H1 (cell line): ENCODE measurements at regions not wholly inside any gene's neighbourhood (a gene's known extent, or its start where the extent isn't known, plus 50 kb on each side); places are given as distances from the start of the nearest gene placed in this dataset.

Experiments used
- CTCF ChIA-PET: fragments of 300-600 bp; sonication (Branson Sonifier 250); formaldehyde crosslinking; loops from one replicate; lab custom pipeline; 2021; ENCODE audit not compliant: partially characterized antibody; lab: Charles Lee
- POLR2A ChIA-PET: fragments of 300-600 bp; sonication (Branson Sonifier 250); formaldehyde crosslinking; loops from one replicate; lab custom pipeline; 2021; ENCODE audit warnings: inconsistent platforms; ENCODE audit not compliant: partially characterized antibody; lab: Charles Lee
- DNase-seq, 2 experiments: peaks; one replicate each; pipeline versions ENCODE4 v3.0.0 to v3.0.0-alpha.2; 2010 to 2022; ENCODE audit warnings: low spot score in 2 of 2, low read depth in 1 of 2, mixed read lengths in 1 of 2
- FAIRE-seq: peaks from 2 replicates; lab custom pipeline; 2011; peaks lifted over from hg19 to GRCh38; lab: Jason Lieb, UNC
- H2AFZ ChIP-seq: 2 replicates; pipeline ENCODE4 v1.8.1; 2012; ENCODE audit warnings: low read length, inconsistent platforms
- H2AK5ac ChIP-seq: 2 replicates; pipeline ENCODE4 v1.6.1; 2013; ENCODE audit warnings: low read depth, low read length
- H2BK120ac ChIP-seq: replicated peaks from 2 replicates; pipeline ENCODE3; 2013; ENCODE audit warnings: low read depth, low read length, inconsistent platforms
- H2BK12ac ChIP-seq: 2 replicates; pipeline ENCODE4 v1.6.1; 2013; ENCODE audit warnings: low read depth, low read length
- H2BK15ac ChIP-seq: 2 replicates; pipeline ENCODE4 v1.6.1; 2013; ENCODE audit warnings: low read length
- H2BK20ac ChIP-seq: 2 replicates; pipeline ENCODE4 v1.6.1; 2013; ENCODE audit warnings: low read length
- H2BK5ac ChIP-seq: 2 replicates; pipeline ENCODE4 v1.6.1; 2013; ENCODE audit warnings: low read depth, low read length
- H3K14ac ChIP-seq: 2 replicates; pipeline ENCODE4 v1.6.1; 2013; ENCODE audit warnings: inconsistent platforms; ENCODE audit not compliant: insufficient read length
- H3K18ac ChIP-seq: 2 replicates; pipeline ENCODE4 v1.6.1; 2013; ENCODE audit warnings: low read length; ENCODE audit errors: extremely low read depth
- H3K23ac ChIP-seq: 2 replicates; pipeline ENCODE4 v1.6.1; 2013; ENCODE audit warnings: inconsistent platforms; ENCODE audit not compliant: insufficient read length
- H3K23me2 ChIP-seq: 2 replicates; pipeline ENCODE4 v1.6.1; 2013; ENCODE audit warnings: low read depth, low read length
- H3K27ac ChIP-seq: 2 replicates; pipeline ENCODE4 v1.6.1; 2011; ENCODE audit warnings: low read depth, low read length, inconsistent platforms
- H3K27me3 ChIP-seq, 4 experiments: replicated peaks in 1 of 4; 1 replicate in 1 of 4; 2 replicates in 3 of 4; pipeline versions ENCODE4 v1.6.1 to v1.8.1; 2011 to 2013; ENCODE audit warnings: low read length in 3 of 4, mild to moderate bottlenecking in 3 of 4, inconsistent platforms in 2 of 4, mixed read lengths in 2 of 4, moderate library complexity in 1 of 4; ENCODE audit not compliant: control insufficient read depth in 3 of 4, insufficient read depth in 3 of 4; ENCODE audit errors: extremely low read depth in 1 of 4
- H3K36me3 ChIP-seq, 4 experiments: 2 replicates each; pipeline versions ENCODE4 v1.6.1 to v1.8.1; 2011 to 2013; ENCODE audit warnings: mild to moderate bottlenecking in 4 of 4, low read length in 3 of 4, moderate library complexity in 2 of 4, control low read depth in 1 of 4, inconsistent platforms in 1 of 4; ENCODE audit not compliant: insufficient read depth in 4 of 4, control insufficient read depth in 2 of 4
- H3K4ac ChIP-seq: replicated peaks from 2 replicates; pipeline ENCODE3; 2013; ENCODE audit warnings: low read length, low read depth, mixed read lengths, inconsistent platforms; ENCODE audit not compliant: insufficient read length
- H3K4me1 ChIP-seq, 4 experiments: replicated peaks in 1 of 4; 1 replicate in 1 of 4; 2 replicates in 3 of 4; pipeline versions ENCODE4 v1.6.1 to v1.8.1; 2011 to 2013; ENCODE audit warnings: low read length in 3 of 4, inconsistent platforms in 2 of 4, mixed read lengths in 1 of 4; ENCODE audit not compliant: insufficient read depth in 4 of 4, control insufficient read depth in 3 of 4
- H3K4me2 ChIP-seq, 2 experiments: 2 replicates each; pipeline versions ENCODE4 v1.6.1 to v1.8.1; 2011 to 2013; ENCODE audit warnings: low read depth in 2 of 2, low read length in 2 of 2, control low read depth in 1 of 2, inconsistent platforms in 1 of 2, mild to moderate bottlenecking in 1 of 2; ENCODE audit not compliant: insufficient read depth in 1 of 2
- H3K4me3 ChIP-seq, 4 experiments: fragments of 200-600, 300-600 bp in 1 of 4; sonication (generic), shearing (Covaris generic), sonication (Bioruptor Twin) in 1 of 4; 2 replicates each; pipeline versions ENCODE4 v1.5.1 to v1.8.1; 2011 to 2016; ENCODE audit warnings: low read length in 4 of 4, low read depth in 3 of 4, control low read depth in 2 of 4, inconsistent platforms in 2 of 4, mild to moderate bottlenecking in 2 of 4, mixed read lengths in 1 of 4, moderate library complexity in 1 of 4; ENCODE audit not compliant: insufficient read depth in 2 of 4; ENCODE audit errors: extremely low read depth in 1 of 4
- H3K56ac ChIP-seq: replicated peaks from 2 replicates; pipeline ENCODE3; 2013; ENCODE audit warnings: low read depth, mild to moderate bottlenecking, mixed read lengths, low read length, inconsistent platforms; ENCODE audit not compliant: insufficient read length
- H3K79me1 ChIP-seq: 2 replicates; pipeline ENCODE4 v1.6.1; 2013; ENCODE audit warnings: low read depth, low read length, control low read depth
- H3K79me2 ChIP-seq, 2 experiments: 2 replicates each; pipeline versions ENCODE4 v1.6.1 to v1.8.1; 2012 to 2013; ENCODE audit warnings: low read length in 2 of 2, mild to moderate bottlenecking in 2 of 2, inconsistent platforms in 1 of 2; ENCODE audit not compliant: insufficient read depth in 2 of 2, control insufficient read depth in 1 of 2
- H3K9ac ChIP-seq, 4 experiments: replicated peaks in 1 of 4; 1 replicate in 1 of 4; 2 replicates in 3 of 4; pipeline versions ENCODE4 v1.6.1 to v1.8.1; 2011 to 2013; ENCODE audit warnings: low read depth in 3 of 4, low read length in 3 of 4, control low read depth in 2 of 4, mild to moderate bottlenecking in 2 of 4, moderate library complexity in 2 of 4, inconsistent platforms in 1 of 4; ENCODE audit errors: extremely low read depth in 1 of 4
- H3K9me3 ChIP-seq, 2 experiments: 2 replicates each; pipeline versions ENCODE4 v1.6.1 to v1.8.1; 2012 to 2013; ENCODE audit warnings: mild to moderate bottlenecking in 2 of 2, moderate library complexity in 2 of 2, control low read depth in 1 of 2, inconsistent platforms in 1 of 2, low read depth in 1 of 2, low read length in 1 of 2, mixed read lengths in 1 of 2; ENCODE audit not compliant: insufficient read depth in 2 of 2
- H4K20me1 ChIP-seq, 2 experiments: replicated peaks in 1 of 2; 2 replicates each; pipeline versions ENCODE3 to v1.8.1; 2011 to 2013; ENCODE audit warnings: inconsistent platforms in 2 of 2, low read length in 2 of 2, mild to moderate bottlenecking in 1 of 2; ENCODE audit not compliant: insufficient read depth in 2 of 2, control insufficient read depth in 1 of 2
- H4K5ac ChIP-seq: 2 replicates; pipeline ENCODE4 v1.6.1; 2013; ENCODE audit warnings: low read length, low read depth, mixed read lengths, inconsistent platforms; ENCODE audit not compliant: insufficient read length
- H4K8ac ChIP-seq: 2 replicates; pipeline ENCODE4 v1.8.0; 2013; ENCODE audit warnings: mild to moderate bottlenecking, moderate library complexity, low read length, inconsistent platforms; ENCODE audit not compliant: insufficient read depth; ENCODE audit errors: extremely low read depth
- H4K91ac ChIP-seq: replicated peaks from 2 replicates; pipeline ENCODE3; 2013; ENCODE audit warnings: low read length, mixed read lengths, inconsistent platforms; ENCODE audit not compliant: insufficient read length
- CHD1 ChIP-seq: IDR thresholded peaks from 2 replicates; pipeline ENCODE4 v1.6.1; 2012; ENCODE audit warnings: low read depth, low read length, improper control_type of control experiment
- EGR1 ChIP-seq: IDR thresholded peaks from 2 replicates; pipeline ENCODE4 v1.6.1; 2011; ENCODE audit warnings: low read depth, low read length, borderline replicate concordance
- EZH2 ChIP-seq: fragments of 200-600 bp; sonication (generic); IDR thresholded peaks from 2 replicates; pipeline ENCODE4 v1.7.1; 2012; ENCODE audit warnings: low read depth, mild to moderate bottlenecking, moderate library complexity, low read length, inconsistent platforms; ENCODE audit not compliant: severe bottlenecking
- KDM1A ChIP-seq: fragments of 200-600, 300-600 bp; sonication (generic); IDR thresholded peaks from 2 replicates; pipeline ENCODE4 v1.7.1; 2016; ENCODE audit warnings: mild to moderate bottlenecking, low read length, borderline replicate concordance
- RBBP5 ChIP-seq: IDR thresholded peaks from 2 replicates; pipeline ENCODE4 v1.7.1; 2012; ENCODE audit warnings: low read depth, mild to moderate bottlenecking, inconsistent platforms, low read length, moderate library complexity, borderline replicate concordance
- RNF2 ChIP-seq: fragments of 200-900, 300-1000 bp; sonication (generic); IDR thresholded peaks from 2 replicates; pipeline ENCODE4 v1.7.1; 2016; ENCODE audit warnings: borderline replicate concordance, low read depth, mild to moderate bottlenecking, antibody characterized with exemption, low read length; ENCODE audit not compliant: poor library complexity, severe bottlenecking; ENCODE audit errors: missing control alignments
- TEAD4 ChIP-seq: IDR thresholded peaks from 2 replicates; pipeline ENCODE4 v1.6.1; 2012; ENCODE audit warnings: low read depth, low read length, inconsistent platforms, mixed read lengths
- ZNF274 ChIP-seq: IDR thresholded peaks from 2 replicates; pipeline ENCODE4 v1.7.0; 2012; ENCODE audit warnings: low read length, borderline replicate concordance; ENCODE audit errors: extremely low read depth
- whole genome bisulfite sequencing, 2 experiments: shearing (Covaris generic) in 1 of 2; methylation state at CpG; one replicate each; pipeline versions ENCODE4 v1.1.6 to v1.1.7; 2013 to 2015; ENCODE audit warnings: low lambda C conversion rate in 2 of 2, mixed read lengths in 2 of 2, inconsistent platforms in 1 of 2, low coverage in 1 of 2, missing lambda C conversion rate in 1 of 2; ENCODE audit not compliant: insufficient replicate concordance in 2 of 2, insufficient coverage in 1 of 2, insufficient read length in 1 of 2; ENCODE audit errors: extremely low coverage in 1 of 2, missing lambda C conversion rate in 1 of 2; 5-methylcytosine and 5-hydroxymethylcytosine counted together
- TF ChIP-seq, protein P1 (sequence below), 3 experiments: IDR thresholded peaks; 1 replicate in 2 of 3; 2 replicates in 1 of 3; pipeline versions ENCODE4 v1.5.1 to v1.6.1; 2011; ENCODE audit warnings: low read length in 3 of 3, mild to moderate bottlenecking in 3 of 3, inconsistent platforms in 2 of 3, low read depth in 1 of 3, moderate library complexity in 1 of 3; ENCODE audit not compliant: insufficient read depth in 1 of 3; ENCODE audit errors: control extremely low read depth in 1 of 3

- Histone ChIP-seq H2AFZ (no peak overlapping the region), H3K79me1 (no peaks in the 10 kb centered on the region), H3K4me3 (no peak overlapping the region), H2BK5ac (no peak overlapping the region), H3K79me2 (no peaks in the 10 kb centered on the region), H3K27ac (no peak overlapping the region; the same call in 1 of the 2 replicates), H3K9me3 (no peaks in the 10 kb centered on the region), H3K4me1 (peaks cover 0 to 15% (median 2%) of the 10 kb centered on the region in 4 experiments; a peak in 4 of 7 replicates), H3K36me3 (no peaks in the 10 kb centered on the region), H3K23me2 (0 out of 2 replicates have a peak, but pooled peaks cover 1% of the 10 kb centered on the region), H2AK5ac (peak overlapping the region; percentile 53; the same call in 1 of the 2 replicates), H4K8ac (0 out of 2 replicates have a peak overlapping the region, but pooled peaks have one; percentile 4), H3K4me2 (no peak overlapping the region), H3K4ac (no peak overlapping the region), H3K23ac (no peak overlapping the region), H3K56ac (no peak overlapping the region), H2BK120ac (no peak overlapping the region), H3K27me3 (no peaks in the 10 kb centered on the region; a peak in 1 of 7 replicates), H4K20me1 (no peaks in the 10 kb centered on the region), H3K18ac (no peak overlapping the region), H4K91ac (no peak overlapping the region), H3K14ac (no peak overlapping the region), H4K5ac (no peak overlapping the region), H2BK20ac (no peak overlapping the region), H2BK15ac (no peak overlapping the region), H2BK12ac (no peak overlapping the region), H3K9ac (no peak overlapping the region)
- ChIA-PET CTCF (interaction anchor here (0.8 to 1.6 kb wide), 4 partner anchors 10 to 87 kb away, joined by 3 to 6 read pairs (median 4); no protein-coding TSS in a partner anchor), POLR2A (no interaction called here)
- FAIRE-seq, result no peak
- no peak for DNase-seq
- WGBS, 2 experiments, result 88% methylated on average over 28 of the region's 29 CpGs; no CpG with 5 or more reads in 1 of the 2 experiments
- TF ChIP-seq KDM1A (no peak), CHD1 (no peak), TEAD4 (no peak), EZH2 (no peak), EGR1 (no peak), RBBP5 (no peak), RNF2 (no peak), ZNF274 (no peak)
- TF ChIP-seq, protein P1, sequence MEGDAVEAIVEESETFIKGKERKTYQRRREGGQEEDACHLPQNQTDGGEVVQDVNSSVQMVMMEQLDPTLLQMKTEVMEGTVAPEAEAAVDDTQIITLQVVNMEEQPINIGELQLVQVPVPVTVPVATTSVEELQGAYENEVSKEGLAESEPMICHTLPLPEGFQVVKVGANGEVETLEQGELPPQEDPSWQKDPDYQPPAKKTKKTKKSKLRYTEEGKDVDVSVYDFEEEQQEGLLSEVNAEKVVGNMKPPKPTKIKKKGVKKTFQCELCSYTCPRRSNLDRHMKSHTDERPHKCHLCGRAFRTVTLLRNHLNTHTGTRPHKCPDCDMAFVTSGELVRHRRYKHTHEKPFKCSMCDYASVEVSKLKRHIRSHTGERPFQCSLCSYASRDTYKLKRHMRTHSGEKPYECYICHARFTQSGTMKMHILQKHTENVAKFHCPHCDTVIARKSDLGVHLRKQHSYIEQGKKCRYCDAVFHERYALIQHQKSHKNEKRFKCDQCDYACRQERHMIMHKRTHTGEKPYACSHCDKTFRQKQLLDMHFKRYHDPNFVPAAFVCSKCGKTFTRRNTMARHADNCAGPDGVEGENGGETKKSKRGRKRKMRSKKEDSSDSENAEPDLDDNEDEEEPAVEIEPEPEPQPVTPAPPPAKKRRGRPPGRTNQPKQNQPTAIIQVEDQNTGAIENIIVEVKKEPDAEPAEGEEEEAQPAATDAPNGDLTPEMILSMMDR (IDR thresholded peaks at IDR 0.05; ENCODE audit: control extremely low read depth in 1 of 3, insufficient read depth in 1 of 3, low read depth in 1 of 3, low read length in 3 of 3), result no peak
These were observed 83.0 kb downstream of the YTHDF1 start for GRCh38 chr20:63132715-63133471.
